ENCODE measurements at regions not wholly inside any gene's neighbourhood (a gene's known extent, or its start where the extent isn't known, plus 50 kb on each side); places are given as distances from the start of the nearest gene placed in this dataset.

DNA sequence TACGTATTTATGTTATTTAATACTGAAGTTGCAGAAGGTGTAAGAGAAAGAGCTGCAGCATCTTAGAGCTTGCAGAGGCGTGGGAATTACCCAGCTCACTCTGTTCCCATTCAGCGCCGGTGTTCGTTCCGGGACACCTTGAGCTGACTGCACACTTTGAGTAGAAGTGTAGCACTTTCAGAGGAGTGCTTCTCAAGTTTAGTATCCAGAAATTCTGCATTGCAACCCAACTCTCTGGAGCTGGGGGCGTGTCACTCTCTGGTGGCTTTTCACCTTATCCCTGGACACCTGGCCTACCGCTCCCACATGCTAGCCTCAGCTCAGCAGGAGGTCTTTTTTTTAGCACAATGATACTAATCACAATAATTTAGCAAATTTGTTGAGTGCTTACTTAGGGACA lies 66.4 kb upstream of the SHH start:
- no peak for TF ChIP-seq GATA2 (IDR thresholded peaks at IDR 0.05; ENCODE audit: low read depth, low read length)
- TF ChIP-seq GATA3 (IDR thresholded peaks at IDR 0.05; ENCODE audit: low read depth, low read length): no peak

Measured in SH-SY5Y (cell line).